ENCODE measurements at regions not wholly inside any gene's neighbourhood (a gene's known extent, or its start where the extent isn't known, plus 50 kb on each side); places are given as distances from the start of the nearest gene placed in this dataset.

DNA sequence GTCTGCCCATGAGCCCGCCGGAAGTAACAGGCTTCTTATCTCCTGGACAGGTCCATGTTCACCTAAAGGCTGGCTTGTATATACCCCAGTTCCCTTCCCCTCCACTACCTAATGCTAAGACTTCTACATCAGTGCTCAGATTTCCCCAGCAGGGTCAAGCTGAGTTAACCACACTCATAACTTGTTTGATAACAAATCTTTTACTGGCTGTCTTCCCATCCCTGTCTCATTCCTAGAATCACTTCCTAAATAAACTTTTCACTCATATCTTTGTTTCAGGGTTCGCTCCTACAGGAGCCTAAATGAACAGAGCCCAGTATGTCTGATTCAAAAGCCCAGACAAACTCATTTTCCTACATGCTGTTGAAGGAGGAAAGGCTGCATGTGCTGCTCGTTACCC is 94.0 kb upstream of the SOX11 start:
- Histone ChIP-seq H3K27me3 (ENCODE audit: low read depth) (peaks cover 5% of the 10 kb centered on the region), H3K27ac (replicated peaks) (no peak overlapping the region), H3K36me3 (no peaks in the 10 kb centered on the region), H3K4me3 (no peak overlapping the region), H3K9me3 (replicated peaks) (peaks cover 14% of the 10 kb centered on the region), H3K4me1 (no peaks in the 10 kb centered on the region)
- intact Hi-C loops (cut with micrococcal nuclease) = no loop called here
- TF ChIP-seq CTCF (IDR thresholded peaks at IDR 0.05; ENCODE audit: borderline replicate concordance) = no peak
- DNase-seq = no peak

- Histone ChIP-seq H3K4me1 (no peaks in the 10 kb centered on the region), H3K27me3 (ENCODE audit: low read depth) (peaks cover 34% of the 10 kb centered on the region), H3K4me3 (no peak overlapping the region), H3K9me3 (replicated peaks) (no peaks in the 10 kb centered on the region), H3K27ac (replicated peaks) (no peak overlapping the region), H3K36me3 (no peaks in the 10 kb centered on the region)
- no peak for TF ChIP-seq CTCF (IDR thresholded peaks at IDR 0.05; ENCODE audit: borderline replicate concordance)
- intact Hi-C loops (cut with micrococcal nuclease) = no loop called here
- no peak for DNase-seq
Measured at GRCh38 chr2:5609201-5609600, 83.0 kb upstream of the SOX11 start.

DNA sequence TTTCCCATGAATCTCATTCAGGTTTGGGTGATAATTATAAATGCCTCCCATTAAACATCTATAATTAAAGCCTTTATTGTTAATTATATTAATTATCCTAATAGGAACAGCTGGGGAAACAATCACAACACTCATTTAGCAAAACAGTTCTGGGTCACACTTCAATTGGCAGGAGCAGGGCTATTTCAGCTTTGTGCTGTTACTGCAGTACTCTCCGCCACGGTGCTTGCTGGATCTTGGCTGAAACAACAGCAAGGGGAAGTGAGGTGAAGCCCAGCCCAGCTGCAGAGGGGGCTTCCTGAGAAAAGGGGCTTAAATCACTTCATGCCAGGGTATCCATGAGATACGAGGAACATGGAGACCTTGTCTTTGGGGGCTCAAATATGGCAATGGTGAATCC is 79.5 kb upstream of the SOX11 start:
- Histone ChIP-seq H3K4me1 (no peaks in the 10 kb centered on the region), H3K27me3 (ENCODE audit: low read depth) (peaks cover 29% of the 10 kb centered on the region), H3K9me3 (replicated peaks) (no peaks in the 10 kb centered on the region), H3K36me3 (no peaks in the 10 kb centered on the region), H3K27ac (replicated peaks) (no peak overlapping the region), H3K4me3 (no peak overlapping the region)
- intact Hi-C loops (cut with micrococcal nuclease) = no loop called here
- no peak for TF ChIP-seq CTCF (IDR thresholded peaks at IDR 0.05; ENCODE audit: borderline replicate concordance)
- DNase-seq = no peak

GRCh38 chr2:5616019-5616418 is 76.2 kb upstream of the SOX11 start:
- no peak for DNase-seq
- Histone ChIP-seq H3K4me1 (no peaks in the 10 kb centered on the region), H3K27me3 (ENCODE audit: low read depth) (peaks cover 10% of the 10 kb centered on the region), H3K4me3 (no peak overlapping the region), H3K9me3 (replicated peaks) (no peaks in the 10 kb centered on the region), H3K27ac (replicated peaks) (no peak overlapping the region), H3K36me3 (no peaks in the 10 kb centered on the region)
- intact Hi-C loops (cut with micrococcal nuclease) = no loop called here
- TF ChIP-seq CTCF (IDR thresholded peaks at IDR 0.05; ENCODE audit: borderline replicate concordance) = no peak

GRCh38 chr2:5617358-5617757 is 74.8 kb upstream of the SOX11 start:
- TF ChIP-seq CTCF (IDR thresholded peaks at IDR 0.05; ENCODE audit: borderline replicate concordance) = no peak
- no peak overlapping the region for H3K4me3 ChIP-seq
- no peaks in the 10 kb centered on the region for H3K36me3 ChIP-seq
- H3K4me1 ChIP-seq = no peaks in the 10 kb centered on the region
- no peak overlapping the region for H3K27ac ChIP-seq (replicated peaks)
- H3K9me3 ChIP-seq (replicated peaks) = no peaks in the 10 kb centered on the region
- no peak for DNase-seq
- H3K27me3 ChIP-seq (ENCODE audit: low read depth) = peaks cover 10% of the 10 kb centered on the region
- intact Hi-C loops (cut with micrococcal nuclease) = no loop called here

- no peaks in the 10 kb centered on the region for H3K4me1 ChIP-seq
- no peak overlapping the region for H3K4me3 ChIP-seq
- intact Hi-C loops (cut with micrococcal nuclease) = no loop called here
- DNase-seq = no peak
- no peak overlapping the region for H3K27ac ChIP-seq (replicated peaks)
- H3K9me3 ChIP-seq (replicated peaks) = no peaks in the 10 kb centered on the region
- H3K36me3 ChIP-seq = no peaks in the 10 kb centered on the region
- TF ChIP-seq CTCF (IDR thresholded peaks at IDR 0.05; ENCODE audit: borderline replicate concordance) = no peak
- H3K27me3 ChIP-seq (ENCODE audit: low read depth) = peaks cover 10% of the 10 kb centered on the region
Measured at GRCh38 chr2:5617796-5618195, 74.4 kb upstream of the SOX11 start.

Data from left ventricle myocardium inferior (tissue), 1 donor.